ENCODE measurements at regions not wholly inside any gene's neighbourhood (a gene's known extent, or its start where the extent isn't known, plus 50 kb on each side); places are given as distances from the start of the nearest gene placed in this dataset.
A peak's percentile ranks its signal among the peaks of the same experiment; 100 is the strongest.

- H3K4me3 ChIP-seq (ENCODE audit: low read length) = no peak overlapping the region
- DNase-seq (ENCODE audit: low read depth) = no peak
- TF ChIP-seq, protein P1, sequence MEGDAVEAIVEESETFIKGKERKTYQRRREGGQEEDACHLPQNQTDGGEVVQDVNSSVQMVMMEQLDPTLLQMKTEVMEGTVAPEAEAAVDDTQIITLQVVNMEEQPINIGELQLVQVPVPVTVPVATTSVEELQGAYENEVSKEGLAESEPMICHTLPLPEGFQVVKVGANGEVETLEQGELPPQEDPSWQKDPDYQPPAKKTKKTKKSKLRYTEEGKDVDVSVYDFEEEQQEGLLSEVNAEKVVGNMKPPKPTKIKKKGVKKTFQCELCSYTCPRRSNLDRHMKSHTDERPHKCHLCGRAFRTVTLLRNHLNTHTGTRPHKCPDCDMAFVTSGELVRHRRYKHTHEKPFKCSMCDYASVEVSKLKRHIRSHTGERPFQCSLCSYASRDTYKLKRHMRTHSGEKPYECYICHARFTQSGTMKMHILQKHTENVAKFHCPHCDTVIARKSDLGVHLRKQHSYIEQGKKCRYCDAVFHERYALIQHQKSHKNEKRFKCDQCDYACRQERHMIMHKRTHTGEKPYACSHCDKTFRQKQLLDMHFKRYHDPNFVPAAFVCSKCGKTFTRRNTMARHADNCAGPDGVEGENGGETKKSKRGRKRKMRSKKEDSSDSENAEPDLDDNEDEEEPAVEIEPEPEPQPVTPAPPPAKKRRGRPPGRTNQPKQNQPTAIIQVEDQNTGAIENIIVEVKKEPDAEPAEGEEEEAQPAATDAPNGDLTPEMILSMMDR (conservative IDR thresholded peaks at IDR 0.05; ENCODE audit: low read length) = no peak
Observed at GRCh38 chr3:124404621-124405020, 325.6 kb upstream of the UMPS start.

DNA sequence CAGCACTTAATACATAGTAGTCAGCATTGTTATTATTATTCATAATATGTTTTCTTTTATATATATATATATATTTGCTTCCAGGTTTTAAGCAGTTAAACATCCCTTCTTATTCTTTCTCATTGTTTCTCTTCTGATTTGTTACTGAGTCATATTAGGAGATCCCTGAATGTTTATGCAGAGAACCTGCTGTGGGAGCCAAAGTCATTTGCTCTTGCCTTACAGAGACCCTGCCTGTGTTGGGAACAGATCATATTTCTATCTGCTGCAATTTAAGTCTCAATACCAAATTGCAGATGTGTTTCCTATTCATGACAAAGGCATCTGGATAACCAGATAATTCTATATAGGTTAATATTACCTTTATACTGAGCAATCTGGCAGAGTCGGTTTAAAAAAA is 323.0 kb upstream of the UMPS start:
- TF ChIP-seq, protein P1 (conservative IDR thresholded peaks at IDR 0.05; ENCODE audit: low read length) = no peak
- DNase-seq (ENCODE audit: low read depth) = no peak
- no peak overlapping the region for H3K4me3 ChIP-seq (ENCODE audit: low read length)

DNA sequence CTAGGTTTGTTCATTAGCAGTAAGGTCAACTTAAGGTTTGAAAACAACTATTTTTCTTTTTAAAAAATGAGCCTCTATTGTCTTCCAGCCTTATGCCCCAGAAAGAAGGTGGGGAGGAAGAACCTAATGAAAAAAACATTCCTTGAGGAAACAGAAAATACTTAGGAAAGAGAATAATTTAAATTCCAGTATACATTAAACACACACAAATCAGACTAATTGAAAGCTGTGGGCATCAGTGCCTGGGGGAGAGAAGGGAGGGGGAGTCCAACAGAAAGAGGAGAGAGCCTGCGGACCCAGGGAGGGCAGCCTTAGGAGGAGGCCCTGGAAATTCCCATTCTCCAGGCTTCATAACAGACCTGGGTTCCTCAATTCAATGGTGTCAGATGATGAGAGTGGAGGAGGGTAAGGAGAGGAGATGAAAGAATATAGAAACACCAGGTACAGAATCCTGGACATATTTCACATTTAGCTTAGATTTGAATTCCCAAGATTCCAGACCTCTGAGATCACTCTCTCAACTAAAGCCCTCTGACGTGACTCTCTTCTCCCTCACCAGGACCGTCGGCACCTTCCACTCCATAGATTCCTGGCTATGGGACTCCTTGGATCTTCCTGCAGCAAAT is 320.5 kb upstream of the UMPS start:
- H3K4me3 ChIP-seq (ENCODE audit: low read length) = no peak overlapping the region
- TF ChIP-seq, protein P1 (conservative IDR thresholded peaks at IDR 0.05; ENCODE audit: low read length) = no peak
- DNase-seq (ENCODE audit: low read depth) = peak; percentile 12

GRCh38 chr3:124410471-124410870 is 319.8 kb upstream of the UMPS start:
- H3K4me3 ChIP-seq (ENCODE audit: low read length) = no peak overlapping the region
- TF ChIP-seq, protein P1 (conservative IDR thresholded peaks at IDR 0.05; ENCODE audit: low read length) = no peak
- no peak for DNase-seq (ENCODE audit: low read depth)

- TF ChIP-seq, protein P1 (conservative IDR thresholded peaks at IDR 0.05; ENCODE audit: low read length) = no peak
- DNase-seq (ENCODE audit: low read depth) = no peak
- H3K4me3 ChIP-seq (ENCODE audit: low read length) = no peak overlapping the region
Observed at GRCh38 chr3:124411728-124412127, 318.5 kb upstream of the UMPS start.

DNA sequence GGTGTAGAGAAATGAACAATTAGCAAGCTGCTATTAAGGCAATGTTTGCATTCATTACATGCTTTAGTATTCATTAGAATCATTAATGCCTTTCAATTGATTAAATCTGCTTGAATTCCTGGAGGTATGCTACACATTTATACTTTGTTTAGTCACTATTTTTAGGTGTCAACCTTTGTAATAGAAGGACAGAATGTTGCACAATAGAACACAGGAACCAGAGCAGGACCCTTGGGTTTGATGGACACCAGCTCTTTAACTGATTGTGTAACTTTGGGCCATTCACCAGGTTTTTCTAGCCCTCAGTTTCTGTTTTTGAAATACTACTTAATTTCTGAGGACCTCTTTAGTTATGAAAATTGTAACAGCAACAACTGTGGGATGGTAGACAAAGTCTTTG is 317.6 kb upstream of the UMPS start:
- TF ChIP-seq, protein P1 (conservative IDR thresholded peaks at IDR 0.05; ENCODE audit: low read length) = no peak
- no peak for DNase-seq (ENCODE audit: low read depth)
- no peak overlapping the region for H3K4me3 ChIP-seq (ENCODE audit: low read length)

DNA sequence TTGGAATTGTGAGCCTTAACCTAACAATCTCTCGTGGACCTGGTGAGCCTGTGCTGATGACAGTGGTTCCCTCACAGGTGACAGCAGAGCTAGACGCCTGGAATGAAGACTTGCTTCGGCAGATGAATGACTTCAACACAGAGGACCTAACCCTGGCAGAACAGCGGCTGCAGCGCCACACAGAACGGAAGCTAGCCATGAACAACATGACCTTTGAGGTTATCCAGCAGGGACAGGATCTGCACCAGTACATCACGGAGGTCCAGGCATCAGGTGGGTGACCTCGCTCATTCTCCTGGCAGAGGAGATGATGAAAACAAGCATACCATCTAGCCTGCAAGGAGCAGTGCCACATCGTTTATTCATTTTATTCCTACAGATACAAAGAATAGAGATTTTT is 316.9 kb upstream of the UMPS start:
- DNase-seq (ENCODE audit: low read depth) = no peak
- TF ChIP-seq, protein P1 (conservative IDR thresholded peaks at IDR 0.05; ENCODE audit: low read length) = no peak
- no peak overlapping the region for H3K4me3 ChIP-seq (ENCODE audit: low read length)
